CD4-positive, alpha-beta T cell treated with Interleukin-6 for 4 hours (primary cell): ENCODE measurements at regions not wholly inside any gene's neighbourhood (a gene's known extent, or its start where the extent isn't known, plus 50 kb on each side); places are given as distances from the start of the nearest gene placed in this dataset.

Source experiments
- DNase-seq: peaks from one replicate; pipeline ENCODE4 v3.0.0-alpha.2; 2020; ENCODE audit warnings: mixed read lengths

DNA sequence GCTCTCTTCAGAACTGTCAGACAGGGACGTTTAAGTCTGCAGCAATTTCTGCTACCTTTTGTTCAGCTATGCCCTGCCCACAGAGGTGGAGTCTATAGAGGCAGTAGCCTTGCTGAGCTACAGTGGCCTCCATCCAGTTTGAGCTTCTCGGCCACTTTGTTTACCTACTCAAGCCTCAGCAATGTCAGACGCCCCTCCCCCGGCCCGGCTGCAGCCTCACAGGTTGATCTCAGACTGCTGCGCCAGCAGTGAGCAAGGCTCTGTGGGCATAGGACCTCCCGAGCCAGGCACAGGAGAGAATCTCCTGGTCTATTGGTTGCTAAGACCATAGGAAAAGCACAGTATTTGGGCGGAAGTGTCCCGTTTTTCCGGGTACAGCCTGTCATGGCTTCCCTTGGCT is 89.9 kb upstream of the PDC start:
- DNase-seq = no peak

DNA sequence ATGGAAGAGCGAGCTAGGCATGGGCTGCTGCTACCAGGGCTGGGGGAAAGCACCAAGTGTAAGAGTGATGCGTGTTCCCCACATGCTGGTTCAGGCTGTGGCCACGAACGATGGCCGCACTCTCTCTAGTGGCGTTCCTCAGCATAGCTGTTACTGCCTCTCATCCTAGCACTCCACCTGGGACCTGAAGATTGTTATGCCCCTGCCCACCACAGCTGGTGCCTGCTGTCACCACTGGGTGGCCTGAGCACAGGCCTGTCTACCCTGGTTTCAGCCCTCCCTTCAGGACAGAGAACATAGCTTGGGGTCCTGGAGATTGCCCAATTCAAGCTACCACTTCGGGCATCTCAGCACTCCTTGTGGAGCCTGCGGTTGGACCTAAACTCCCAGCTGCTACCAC is 80.1 kb upstream of the PDC start:
- no peak for DNase-seq

DNA sequence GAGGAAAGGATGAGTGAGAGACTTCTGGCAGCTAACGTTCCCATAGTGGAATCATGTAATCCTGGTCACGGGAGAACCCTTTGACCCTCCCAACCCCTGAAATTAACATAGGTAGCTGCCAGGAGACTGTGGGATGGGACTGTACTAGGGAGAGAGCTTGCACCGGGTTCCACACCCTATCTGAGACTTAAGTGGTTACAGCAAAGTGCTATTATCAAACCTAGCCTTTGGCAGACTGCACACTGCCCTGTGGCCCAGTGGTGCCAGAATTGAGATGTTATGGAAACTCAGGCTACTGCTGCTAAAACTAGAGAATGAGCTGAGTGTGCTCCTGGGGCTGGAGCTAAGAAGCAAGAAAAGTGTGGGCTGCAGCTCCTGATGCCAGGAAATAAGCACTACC is 79.6 kb upstream of the PDC start:
- no peak for DNase-seq

DNA sequence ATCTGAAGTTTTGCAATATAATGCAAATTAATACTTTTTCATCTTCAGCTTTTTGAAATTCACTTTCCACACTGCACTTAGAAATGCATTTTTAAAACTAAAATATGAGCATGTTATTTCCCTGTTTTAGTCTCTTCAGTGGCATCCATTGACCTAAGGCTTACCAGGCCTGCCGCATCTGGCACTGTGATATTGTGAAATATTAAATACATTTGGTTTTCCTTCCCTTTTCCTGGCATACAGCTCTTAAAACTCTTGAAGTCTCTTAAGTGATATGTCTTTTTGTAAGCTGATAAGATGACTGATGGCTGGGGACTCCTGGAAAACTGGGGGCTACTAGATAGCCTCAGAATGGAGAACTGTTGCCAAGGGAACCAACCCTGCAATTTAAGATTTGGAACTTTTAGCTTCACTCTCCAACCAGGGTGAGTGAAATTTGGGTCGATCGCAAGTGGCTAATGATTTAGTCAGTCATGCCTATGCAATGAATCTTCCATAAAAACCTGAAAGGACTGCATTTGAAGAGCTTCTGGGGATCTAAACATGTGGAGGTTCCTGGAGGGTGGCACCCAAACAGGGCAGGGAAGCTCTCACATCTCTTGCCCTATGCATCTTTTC is 75.5 kb upstream of the PDC start:
- DNase-seq = no peak

DNA sequence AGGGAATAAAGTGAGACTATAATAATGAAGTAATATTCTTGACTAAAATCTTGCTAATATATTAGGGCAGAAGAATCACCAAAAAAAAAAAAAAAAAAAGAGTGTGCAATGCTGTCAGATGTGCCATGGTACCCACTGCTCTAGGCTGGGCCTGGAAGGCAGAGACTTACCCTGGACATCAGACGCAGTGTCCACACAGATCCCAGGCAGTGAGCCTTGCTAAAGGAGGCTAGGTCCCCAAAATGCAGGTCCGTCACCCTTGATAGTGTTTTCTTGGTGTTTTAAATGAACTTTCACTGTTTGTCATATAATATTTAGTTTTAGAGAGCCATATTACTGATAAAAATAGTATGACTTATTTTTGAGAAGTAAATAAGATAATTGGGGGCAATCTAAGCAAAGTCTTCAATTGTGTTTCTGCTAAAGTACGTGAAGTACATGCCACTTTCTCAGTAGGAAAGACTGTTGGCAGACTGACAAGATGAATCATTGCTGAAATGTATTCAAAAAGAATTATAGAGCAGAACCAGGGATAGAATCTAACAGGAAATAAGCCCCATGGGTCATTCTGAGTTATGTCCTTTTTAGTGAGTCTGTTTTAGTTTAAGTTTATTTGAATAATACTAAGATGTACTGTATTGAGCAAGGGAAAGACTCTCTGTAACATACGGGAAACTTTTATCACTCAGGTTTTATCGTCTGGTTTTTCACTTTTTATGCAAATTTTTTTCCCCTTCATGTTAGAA is 74.6 kb upstream of the PDC start:
- DNase-seq = no peak

DNA sequence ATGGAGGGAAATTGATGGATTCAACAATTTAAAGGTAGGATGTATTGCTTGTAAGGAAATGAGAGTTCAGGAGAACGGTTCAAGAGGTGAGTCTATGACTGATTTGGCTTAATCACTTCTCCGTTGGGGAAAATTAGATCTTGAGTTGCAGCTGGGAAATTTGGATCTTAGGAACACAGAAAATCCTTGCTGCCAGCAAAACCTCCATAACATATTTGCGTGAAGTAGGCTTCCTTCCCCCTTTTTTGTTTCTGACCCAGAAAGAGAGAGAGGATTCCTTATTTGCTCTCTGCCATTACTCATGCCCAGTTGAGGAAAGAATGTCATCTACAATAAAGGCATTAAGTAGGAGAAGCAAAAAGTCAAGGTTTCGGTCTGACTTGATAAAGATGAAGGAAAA is 73.5 kb upstream of the PDC start:
- DNase-seq = no peak

DNA sequence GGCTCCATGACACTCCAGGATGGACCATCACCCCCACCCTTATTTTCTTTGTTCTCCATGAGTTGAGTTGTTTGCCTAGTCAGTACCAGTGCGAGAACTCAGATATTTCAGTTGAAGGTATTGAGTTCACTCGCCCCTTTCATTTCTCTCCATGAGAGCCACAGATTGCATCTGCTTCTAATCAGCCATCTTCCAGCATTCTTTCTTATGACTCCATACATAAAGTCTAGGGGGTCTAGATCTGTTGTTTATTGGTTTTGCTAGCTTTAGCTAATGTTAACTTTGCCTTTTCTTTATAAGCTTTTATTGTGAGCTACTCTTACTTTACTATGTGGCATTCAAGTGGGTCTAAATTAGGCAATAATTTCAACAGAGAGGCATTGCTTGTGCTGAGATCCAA is 71.6 kb upstream of the PDC start:
- DNase-seq = no peak

DNA sequence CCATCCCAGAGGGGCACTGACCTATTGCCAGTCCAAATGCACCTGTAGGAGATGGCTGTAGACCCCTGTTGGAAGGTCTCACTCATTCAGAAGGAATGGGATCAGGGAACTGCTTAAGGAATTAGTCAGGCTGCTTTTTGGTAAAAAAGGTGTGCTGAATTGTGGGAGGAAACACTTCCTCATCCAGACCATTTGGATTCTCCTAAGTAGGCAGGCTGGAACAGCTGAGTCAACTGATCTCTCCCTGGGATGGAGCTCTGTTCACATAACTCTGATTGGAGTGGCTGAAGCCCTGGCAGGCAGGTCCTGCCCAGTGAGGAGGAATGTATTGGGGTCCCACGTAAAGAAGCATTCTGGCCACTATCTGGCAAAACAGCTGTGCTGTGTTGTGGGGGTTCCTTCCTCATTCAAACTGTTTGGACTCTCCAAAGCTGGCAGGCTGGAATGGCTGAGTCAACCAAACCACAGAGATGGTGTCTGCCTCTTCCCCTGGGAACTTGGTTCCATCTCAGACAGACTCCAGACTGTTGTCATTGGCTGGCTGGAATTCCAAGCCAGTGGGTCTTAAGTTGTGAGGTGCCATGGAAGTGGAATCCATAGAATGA is 70.7 kb upstream of the PDC start:
- no peak for DNase-seq

DNA sequence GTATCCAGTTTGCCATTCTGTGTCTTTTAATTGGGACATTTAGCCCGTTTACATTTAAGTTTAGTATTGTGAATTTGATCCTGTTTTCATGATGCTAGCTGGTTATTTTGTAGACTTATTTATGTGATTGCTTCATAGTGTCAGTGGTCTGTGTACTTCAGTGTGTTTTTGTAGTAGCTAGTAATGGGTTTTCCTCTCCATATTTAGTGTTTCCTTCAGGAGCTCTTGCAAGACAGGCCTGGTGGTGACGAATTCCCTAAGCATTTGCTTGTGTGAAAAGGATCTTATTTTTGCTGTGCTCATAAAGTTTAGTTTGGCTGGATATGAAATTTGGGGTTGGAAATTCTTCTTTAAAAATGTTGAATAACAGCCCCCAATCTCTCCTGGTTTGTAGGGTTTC is 69.2 kb upstream of the PDC start:
- DNase-seq = no peak

DNA sequence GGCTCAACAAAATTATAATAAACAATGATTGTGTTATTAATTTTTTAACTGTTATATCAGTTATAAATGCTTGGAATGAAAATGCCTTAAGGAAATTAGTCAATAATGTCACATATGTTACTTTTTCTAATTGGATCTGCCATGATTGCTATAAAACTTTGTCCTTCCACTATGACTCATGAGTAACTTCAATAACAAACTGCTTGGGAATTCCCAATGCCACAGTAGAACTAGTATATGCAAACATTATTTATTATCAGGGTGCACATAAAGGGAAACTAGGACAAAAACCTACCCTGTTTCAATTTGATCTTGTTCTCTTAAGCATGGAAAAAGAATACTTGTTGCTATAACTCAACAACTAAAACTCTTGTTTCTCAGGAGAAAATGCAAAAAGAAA is 59.1 kb upstream of the PDC start:
- no peak for DNase-seq

DNA sequence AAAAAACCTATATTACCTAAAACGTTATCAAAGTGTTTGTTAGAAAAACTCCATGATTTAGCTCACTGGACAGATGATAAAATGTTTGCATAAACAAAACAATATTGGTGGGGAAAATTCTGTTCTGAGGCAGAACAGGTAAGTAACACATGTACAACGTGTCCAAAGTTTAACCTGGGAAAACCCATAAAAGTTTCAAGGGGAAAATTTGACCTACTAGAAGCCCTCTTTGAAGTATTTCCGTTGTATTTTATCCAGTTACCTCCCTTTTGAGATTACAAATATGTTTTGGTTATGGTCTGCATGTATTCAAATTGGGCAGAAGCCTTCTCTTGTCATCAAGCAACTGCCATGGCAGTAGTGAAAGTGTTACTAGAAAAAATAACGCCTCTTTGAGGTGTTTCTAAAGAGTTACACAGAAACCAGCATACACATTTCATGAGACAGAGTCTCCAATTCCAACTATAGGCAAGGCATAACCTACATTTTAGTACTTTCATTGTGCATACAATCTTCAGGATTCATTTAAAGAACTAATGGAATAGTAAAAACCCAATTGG is 58.0 kb upstream of the PDC start:
- no peak for DNase-seq

DNA sequence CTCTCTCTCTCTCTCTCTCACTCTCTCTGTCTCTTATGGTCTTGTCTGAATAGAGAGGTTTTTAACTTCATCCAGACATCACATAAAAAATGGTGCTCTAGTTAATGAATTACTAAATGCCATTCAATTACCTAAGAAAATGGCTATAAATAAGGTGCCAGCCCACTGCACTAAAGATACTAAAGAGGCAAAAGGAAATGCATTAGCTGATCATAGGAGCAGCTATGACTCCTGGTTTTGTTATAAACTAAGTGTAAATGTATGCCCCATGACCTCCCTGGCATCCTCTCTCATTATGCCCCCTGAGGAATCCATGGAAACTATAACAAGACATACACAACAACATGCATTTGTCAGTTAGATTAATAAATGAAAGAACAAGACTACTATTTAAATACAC is 57.5 kb upstream of the PDC start:
- no peak for DNase-seq

DNA sequence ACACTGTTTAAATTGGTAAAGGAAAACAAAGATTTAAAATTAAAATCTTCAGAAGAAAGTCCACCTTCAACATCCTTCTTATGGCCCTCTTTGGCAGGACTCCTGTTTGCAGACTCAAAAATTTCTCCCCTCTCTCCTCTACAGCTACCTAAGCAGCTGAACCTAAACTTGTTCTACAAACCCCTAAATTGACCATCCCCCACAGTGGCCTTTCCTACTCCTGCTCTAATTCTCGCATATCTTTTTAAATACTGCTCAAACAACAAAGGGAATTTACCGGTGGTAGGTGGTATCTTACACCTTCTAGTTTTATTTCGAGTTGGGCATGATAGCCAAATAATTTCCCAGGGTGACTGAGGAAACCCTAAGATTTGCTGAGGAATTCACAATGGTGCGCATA is 53.5 kb upstream of the PDC start:
- DNase-seq = no peak

DNA sequence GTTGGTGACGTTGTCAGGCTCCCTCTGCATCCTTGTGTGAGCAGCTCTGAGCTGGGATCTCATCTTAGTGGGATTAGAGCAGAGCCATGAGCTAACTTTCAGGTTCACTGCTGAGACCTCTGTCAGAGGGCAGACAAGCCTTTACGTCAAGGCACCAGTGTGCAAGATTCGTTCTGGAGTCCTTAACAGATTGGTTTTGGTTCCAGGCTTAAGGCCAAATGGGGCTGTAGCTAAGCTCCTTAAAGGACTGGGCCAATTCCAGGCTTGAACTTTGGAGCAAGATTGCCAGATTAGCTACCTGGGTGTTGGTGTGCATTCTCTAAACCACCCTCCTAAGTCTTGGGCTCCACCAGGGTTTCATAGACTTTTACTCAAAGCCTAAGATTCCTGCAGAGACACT is 52.6 kb upstream of the PDC start:
- no peak for DNase-seq

DNA sequence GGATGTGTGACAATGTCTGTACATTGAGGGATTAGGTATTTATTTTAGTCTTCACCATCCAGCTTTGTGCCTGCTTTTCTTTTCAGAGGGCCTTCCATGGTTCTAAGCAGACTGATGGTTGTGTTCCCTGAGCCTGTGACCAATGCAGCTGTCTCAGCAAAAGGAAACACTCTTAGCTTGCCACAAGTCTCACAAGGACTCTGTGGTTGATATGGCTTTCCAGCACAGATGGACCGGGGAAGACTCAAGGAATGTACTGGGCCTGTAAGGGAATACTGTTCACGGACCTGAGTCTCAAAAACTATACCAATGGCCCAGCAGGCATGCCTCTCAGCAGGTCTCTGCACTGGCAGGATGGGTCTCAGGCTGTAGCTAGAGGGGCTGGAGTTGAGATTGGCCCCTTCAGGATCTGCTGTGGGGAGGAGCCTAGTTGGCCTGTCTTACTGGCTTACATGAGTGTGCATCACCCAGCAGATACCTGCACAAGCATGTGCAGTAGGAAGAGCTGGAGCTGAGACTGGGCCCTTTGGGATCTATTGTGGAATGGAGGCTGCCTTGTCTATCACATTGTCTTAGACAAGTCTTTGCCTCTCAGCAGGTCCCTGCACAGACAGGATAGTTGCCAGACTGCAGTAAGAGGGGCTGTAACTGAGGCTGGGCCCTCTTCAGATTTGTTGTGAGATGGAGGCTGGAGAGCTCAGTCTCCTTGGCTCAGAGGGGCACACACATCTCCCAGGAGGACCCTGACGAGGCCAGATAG is 52.0 kb upstream of the PDC start:
- no peak for DNase-seq

DNA sequence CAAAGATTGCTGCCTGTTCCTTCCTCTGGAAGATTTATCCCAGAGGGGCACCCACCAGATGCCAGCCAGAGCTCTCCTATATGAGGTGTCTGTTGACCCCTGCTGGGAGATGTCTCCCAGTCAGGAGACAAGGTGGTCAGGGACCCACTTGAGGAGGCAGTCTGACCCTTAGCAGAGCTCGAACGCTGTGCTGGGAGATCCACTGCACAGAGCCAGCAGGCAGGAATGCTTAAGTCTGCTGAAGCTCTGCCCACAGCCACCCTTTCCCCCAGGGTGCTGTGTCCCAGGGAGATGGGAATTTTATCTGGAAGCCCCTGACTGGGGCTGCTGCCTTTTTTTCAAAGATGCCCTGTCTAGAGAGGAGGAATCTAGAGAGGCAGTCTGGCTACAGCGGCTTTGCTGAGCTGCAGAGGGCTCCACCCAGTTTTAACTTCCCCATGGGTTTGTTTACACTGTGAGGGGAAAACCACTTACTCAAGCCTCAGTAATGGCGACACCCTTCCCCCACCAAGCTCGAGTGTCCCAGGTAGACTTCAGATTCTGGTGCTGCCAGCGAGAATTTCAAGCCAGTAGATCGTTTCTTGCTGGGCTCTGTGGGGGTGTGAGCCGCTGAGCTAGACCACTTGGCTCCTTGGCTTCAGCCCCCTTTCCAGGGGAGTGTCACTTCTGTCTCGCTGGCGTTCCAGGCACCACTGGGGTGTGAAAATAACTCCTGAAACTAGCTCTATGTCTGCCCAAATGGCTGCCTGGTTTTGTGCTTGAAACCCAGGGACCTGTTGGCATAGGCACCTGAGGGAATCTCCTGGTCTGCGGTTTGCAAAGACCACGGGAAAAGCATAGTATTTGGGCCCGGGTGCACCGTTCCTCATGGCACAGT is 51.1 kb upstream of the PDC start:
- no peak for DNase-seq
